ENCODE measurements at regions not wholly inside any gene's neighbourhood (a gene's known extent, or its start where the extent isn't known, plus 50 kb on each side); places are given as distances from the start of the nearest gene placed in this dataset.

DNA sequence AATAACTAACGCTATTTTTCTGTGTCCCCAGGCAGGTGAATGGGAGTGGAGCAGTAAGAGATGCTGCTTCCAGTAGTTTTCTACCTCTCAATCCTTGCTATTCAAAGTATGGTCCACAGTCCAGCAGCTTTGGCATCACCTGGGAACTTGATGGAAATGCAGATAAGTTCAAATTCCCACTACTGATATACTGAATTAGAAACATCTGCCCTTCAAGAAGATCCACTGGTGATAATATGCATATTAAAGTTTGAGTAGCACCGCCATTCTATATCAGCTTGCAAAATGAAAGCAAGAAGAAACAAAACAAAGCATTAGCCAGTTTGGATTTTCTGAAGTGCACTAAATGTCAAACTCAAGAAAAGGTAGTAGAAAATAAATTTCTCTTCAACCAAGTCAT, 906.2 kb upstream of the PCDH20 start:
- Histone ChIP-seq H3K36me3 (ENCODE audit: insufficient read depth, low read length) (no peaks in the 10 kb centered on the region), H3K4me2 (ENCODE audit: low read depth, low read length, poor library complexity, severe bottlenecking) (peak overlapping the region; percentile 7), H3K4me3 (ENCODE audit: low read length, poor library complexity, severe bottlenecking) (no peak overlapping the region), H3F3A (ENCODE audit: low read depth) (no peaks in the 10 kb centered on the region), H3K9me3 (ENCODE audit: insufficient read depth, low read depth, low read length) (no peaks in the 10 kb centered on the region), H3K27me3 (ENCODE audit: insufficient read depth, low read length, poor library complexity, severe bottlenecking) (no peaks in the 10 kb centered on the region), H3K79me2 (ENCODE audit: insufficient read depth, low read length) (no peaks in the 10 kb centered on the region), H3K9ac (ENCODE audit: low read depth, low read length, poor library complexity, severe bottlenecking) (no peak overlapping the region), H3K9me2 (replicated peaks; ENCODE audit: low read depth, low read length) (no peaks in the 10 kb centered on the region), H2AFZ (ENCODE audit: low read length) (peak overlapping the region; percentile 45; the same call in 1 of the 2 replicates), H4K20me1 (ENCODE audit: insufficient read depth, low read length, poor library complexity, severe bottlenecking) (no peaks in the 10 kb centered on the region), H3K4me1 (ENCODE audit: insufficient read depth, low read length, poor library complexity, severe bottlenecking) (no peaks in the 10 kb centered on the region)
- TF ChIP-seq EZH2phosphoT487 (IDR thresholded peaks at IDR 0.05; ENCODE audit: borderline replicate concordance), result no peak
- TF ChIP-seq, protein P1, sequence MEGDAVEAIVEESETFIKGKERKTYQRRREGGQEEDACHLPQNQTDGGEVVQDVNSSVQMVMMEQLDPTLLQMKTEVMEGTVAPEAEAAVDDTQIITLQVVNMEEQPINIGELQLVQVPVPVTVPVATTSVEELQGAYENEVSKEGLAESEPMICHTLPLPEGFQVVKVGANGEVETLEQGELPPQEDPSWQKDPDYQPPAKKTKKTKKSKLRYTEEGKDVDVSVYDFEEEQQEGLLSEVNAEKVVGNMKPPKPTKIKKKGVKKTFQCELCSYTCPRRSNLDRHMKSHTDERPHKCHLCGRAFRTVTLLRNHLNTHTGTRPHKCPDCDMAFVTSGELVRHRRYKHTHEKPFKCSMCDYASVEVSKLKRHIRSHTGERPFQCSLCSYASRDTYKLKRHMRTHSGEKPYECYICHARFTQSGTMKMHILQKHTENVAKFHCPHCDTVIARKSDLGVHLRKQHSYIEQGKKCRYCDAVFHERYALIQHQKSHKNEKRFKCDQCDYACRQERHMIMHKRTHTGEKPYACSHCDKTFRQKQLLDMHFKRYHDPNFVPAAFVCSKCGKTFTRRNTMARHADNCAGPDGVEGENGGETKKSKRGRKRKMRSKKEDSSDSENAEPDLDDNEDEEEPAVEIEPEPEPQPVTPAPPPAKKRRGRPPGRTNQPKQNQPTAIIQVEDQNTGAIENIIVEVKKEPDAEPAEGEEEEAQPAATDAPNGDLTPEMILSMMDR (conservative IDR thresholded peaks at IDR 0.05; ENCODE audit: low read length), result no peak

DNA sequence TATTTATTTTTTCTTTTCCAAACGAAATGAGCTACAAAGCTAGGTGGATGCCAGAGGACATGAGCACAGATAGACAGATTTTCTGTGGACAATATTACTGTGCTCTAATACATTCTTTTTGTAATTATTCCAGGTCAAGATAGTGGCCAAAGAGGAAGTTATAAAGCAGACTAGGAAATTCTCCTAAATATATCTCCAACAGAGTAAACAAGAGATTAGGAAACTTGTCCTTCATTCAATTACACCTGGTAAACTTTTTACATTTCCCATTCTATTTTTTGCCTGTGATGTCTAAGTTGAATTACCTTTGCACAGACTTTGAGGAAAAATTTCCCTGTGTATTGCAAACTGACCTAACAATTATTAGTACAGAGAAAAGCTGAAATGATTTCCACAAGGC, 905.5 kb upstream of the PCDH20 start:
- no peaks in the 10 kb centered on the region for H4K20me1 ChIP-seq (ENCODE audit: insufficient read depth, low read length, poor library complexity, severe bottlenecking)
- H3K9me2 ChIP-seq (replicated peaks; ENCODE audit: low read depth, low read length), result no peaks in the 10 kb centered on the region
- TF ChIP-seq, protein P1 (conservative IDR thresholded peaks at IDR 0.05; ENCODE audit: low read length), result no peak
- no peak for TF ChIP-seq EZH2phosphoT487 (IDR thresholded peaks at IDR 0.05; ENCODE audit: borderline replicate concordance)
- no peaks in the 10 kb centered on the region for H3K27me3 ChIP-seq (ENCODE audit: insufficient read depth, low read length, poor library complexity, severe bottlenecking)
- H3K4me1 ChIP-seq (ENCODE audit: insufficient read depth, low read length, poor library complexity, severe bottlenecking), result no peaks in the 10 kb centered on the region
- H3K4me3 ChIP-seq (ENCODE audit: low read length, poor library complexity, severe bottlenecking), result no peak overlapping the region
- no peaks in the 10 kb centered on the region for H3F3A ChIP-seq (ENCODE audit: low read depth)
- H2AFZ ChIP-seq (ENCODE audit: low read length), result peak overlapping the region; percentile 7; the same call in 1 of the 2 replicates
- H3K9ac ChIP-seq (ENCODE audit: low read depth, low read length, poor library complexity, severe bottlenecking), result no peak overlapping the region
- no peak overlapping the region for H3K4me2 ChIP-seq (ENCODE audit: low read depth, low read length, poor library complexity, severe bottlenecking)
- no peaks in the 10 kb centered on the region for H3K79me2 ChIP-seq (ENCODE audit: insufficient read depth, low read length)
- no peaks in the 10 kb centered on the region for H3K36me3 ChIP-seq (ENCODE audit: insufficient read depth, low read length)
- H3K9me3 ChIP-seq (ENCODE audit: insufficient read depth, low read depth, low read length), result no peaks in the 10 kb centered on the region

DNA sequence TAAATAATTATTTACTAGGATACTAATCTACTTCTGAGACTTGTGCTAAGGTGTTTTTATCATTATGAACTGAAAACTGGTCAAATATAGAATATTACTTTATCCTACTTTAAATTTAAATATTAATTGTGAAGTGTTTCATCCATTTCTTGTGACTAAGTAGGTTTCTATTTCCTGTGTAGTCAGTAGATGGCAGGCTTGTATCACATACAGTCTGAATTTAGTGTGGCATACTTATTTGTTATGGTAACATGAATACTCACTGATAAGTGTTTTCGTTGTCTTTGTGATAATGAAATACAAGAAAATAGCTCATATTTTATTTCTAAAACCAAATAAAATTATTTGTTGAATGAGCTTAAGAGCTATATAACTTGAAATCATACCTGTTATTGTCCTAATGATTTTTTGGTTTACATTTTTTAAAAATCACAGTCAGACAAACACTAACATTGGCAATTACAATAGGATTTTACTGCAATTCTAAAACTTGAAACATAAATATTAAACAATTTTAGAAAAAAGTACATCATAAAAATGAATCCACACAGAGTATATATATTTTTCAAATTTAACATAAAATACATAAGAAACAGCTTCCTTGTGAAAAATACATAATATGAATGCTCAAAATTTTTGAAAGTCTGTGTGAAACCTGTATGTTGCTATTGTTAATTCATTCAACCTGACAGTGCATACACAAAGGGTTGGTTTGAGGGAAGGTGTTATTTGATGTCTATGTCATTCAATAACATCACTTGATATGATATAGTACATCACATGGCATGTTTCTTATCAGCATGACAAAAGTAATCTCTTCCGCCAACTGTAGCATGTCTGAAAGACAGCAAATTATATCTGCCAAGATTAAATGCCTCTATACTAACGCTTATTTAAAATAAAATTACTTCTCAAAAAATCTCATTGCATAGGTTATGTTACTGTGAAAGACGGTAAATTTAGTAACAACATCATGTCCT, 904.8 kb upstream of the PCDH20 start:
- Histone ChIP-seq H2AFZ (ENCODE audit: low read length) (no peak overlapping the region; the same call in 1 of the 2 replicates), H3K9me3 (ENCODE audit: insufficient read depth, low read depth, low read length) (no peaks in the 10 kb centered on the region), H3K9ac (ENCODE audit: low read depth, low read length, poor library complexity, severe bottlenecking) (no peak overlapping the region), H3K27me3 (ENCODE audit: insufficient read depth, low read length, poor library complexity, severe bottlenecking) (no peaks in the 10 kb centered on the region), H3F3A (ENCODE audit: low read depth) (no peaks in the 10 kb centered on the region), H3K36me3 (ENCODE audit: insufficient read depth, low read length) (no peaks in the 10 kb centered on the region), H3K9me2 (replicated peaks; ENCODE audit: low read depth, low read length) (no peaks in the 10 kb centered on the region), H4K20me1 (ENCODE audit: insufficient read depth, low read length, poor library complexity, severe bottlenecking) (no peaks in the 10 kb centered on the region), H3K79me2 (ENCODE audit: insufficient read depth, low read length) (no peaks in the 10 kb centered on the region), H3K4me2 (ENCODE audit: low read depth, low read length, poor library complexity, severe bottlenecking) (no peak overlapping the region), H3K4me1 (ENCODE audit: insufficient read depth, low read length, poor library complexity, severe bottlenecking) (no peaks in the 10 kb centered on the region), H3K4me3 (ENCODE audit: low read length, poor library complexity, severe bottlenecking) (no peak overlapping the region)
- TF ChIP-seq EZH2phosphoT487 (IDR thresholded peaks at IDR 0.05; ENCODE audit: borderline replicate concordance), result no peak
- TF ChIP-seq, protein P1 (conservative IDR thresholded peaks at IDR 0.05; ENCODE audit: low read length), result peak; percentile 69

Data from Loucy (cell line).